Prostate gland (tissue), 2 donors: ENCODE measurements at regions not wholly inside any gene's neighbourhood (a gene's known extent, or its start where the extent isn't known, plus 50 kb on each side); places are given as distances from the start of the nearest gene placed in this dataset.

Source experiments
- DNase-seq: peaks from one replicate; pipeline ENCODE4 v3.0.0-alpha.2; 2019; ENCODE audit warnings: low spot score
- H3K27ac ChIP-seq, 2 donors: fragments of 200-600 bp; sonication (generic); 2 replicates each; pipeline ENCODE4 v1.5.1; 2017 to 2019
- H3K27me3 ChIP-seq: fragments of 200-600 bp; sonication (generic); replicated peaks from 2 replicates; pipeline ENCODE4 v1.5.1; 2019; ENCODE audit not compliant: insufficient read depth
- H3K36me3 ChIP-seq, 2 donors: fragments of 200-600 bp; sonication (generic); 1 replicate in 1 of 2; 2 replicates in 1 of 2; pipeline versions ENCODE4 v1.5.1 to v1.8.1; 2017 to 2019
- H3K4me1 ChIP-seq: fragments of 200-600 bp; sonication (generic); replicated peaks from 2 replicates; pipeline ENCODE4 v1.5.1; 2019
- H3K4me3 ChIP-seq, 2 donors: fragments of 200-600 bp; sonication (generic); 2 replicates each; pipeline ENCODE4 v1.5.1; 2017 to 2019
- H3K9me3 ChIP-seq: fragments of 200-600 bp; sonication (generic); 2 replicates; pipeline ENCODE4 v1.5.1; 2017
- CTCF ChIP-seq, 4 experiments: fragments of 200-600 bp in 2 of 4; fragments of 450-650 bp in 2 of 4; sonication (generic) in 2 of 4; IDR thresholded peaks; 1 replicate in 3 of 4; 2 replicates in 1 of 4; pipeline ENCODE4 v1.5.1; 2016 to 2019; ENCODE audit warnings: antibody characterized with exemption in 4 of 4, mild to moderate bottlenecking in 2 of 4, moderate library complexity in 2 of 4
- POLR2A ChIP-seq: fragments of 450-650 bp; IDR thresholded peaks from one replicate; pipeline ENCODE4 v1.6.1; 2016; ENCODE audit warnings: antibody characterized with exemption, mild to moderate bottlenecking
- POLR2AphosphoS5 ChIP-seq: sonication (generic); formaldehyde crosslinking; IDR thresholded peaks from one replicate; pipeline ENCODE4 v1.6.1; 2017; ENCODE audit warnings: antibody characterized with exemption
- WGBS: methylation state at CpG from one replicate; pipeline ENCODE4 v1.1.5; 2018; 5-methylcytosine and 5-hydroxymethylcytosine counted together
- intact Hi-C: fragments of 100-400 bp; cut with DNase I; formaldehyde crosslinking; loops from one replicate; pipeline ENCODE4 v1.14.2; 2022

GRCh38 chr6:145081677-145082076, 653.6 kb downstream of the EPM2A start:
- WGBS: 85% methylated on average over 2 of the region's 2 CpGs
- Histone ChIP-seq H3K4me3 (no peak overlapping the region), H3K27me3 (no peaks in the 10 kb centered on the region), H3K9me3 (no peaks in the 10 kb centered on the region), H3K4me1 (no peaks in the 10 kb centered on the region), H3K36me3 (no peaks in the 10 kb centered on the region), H3K27ac (no peak overlapping the region)
- intact Hi-C loops: no loop called here
- no peak for DNase-seq
- TF ChIP-seq POLR2A (no peak), POLR2AphosphoS5 (no peak), CTCF (IDR thresholded peaks at IDR 0.05) (no peak)

GRCh38 chr6:145082359-145082758, 653.0 kb downstream of the EPM2A start:
- no peak for DNase-seq
- WGBS: 90% methylated on average over 4 of the region's 4 CpGs
- TF ChIP-seq POLR2AphosphoS5 (no peak), CTCF (IDR thresholded peaks at IDR 0.05) (no peak), POLR2A (no peak)
- Histone ChIP-seq H3K4me1 (no peaks in the 10 kb centered on the region), H3K4me3 (no peak overlapping the region), H3K27ac (no peak overlapping the region), H3K36me3 (no peaks in the 10 kb centered on the region), H3K9me3 (no peaks in the 10 kb centered on the region), H3K27me3 (no peaks in the 10 kb centered on the region)
- intact Hi-C loops: no loop called here

GRCh38 chr6:145086197-145086596, 649.1 kb downstream of the EPM2A start:
- Histone ChIP-seq H3K36me3 (no peaks in the 10 kb centered on the region), H3K4me3 (no peak overlapping the region), H3K27me3 (no peaks in the 10 kb centered on the region), H3K9me3 (no peaks in the 10 kb centered on the region), H3K4me1 (no peaks in the 10 kb centered on the region), H3K27ac (no peak overlapping the region)
- no peak for TF ChIP-seq POLR2A
- TF ChIP-seq CTCF (IDR thresholded peaks at IDR 0.05): no peak
- no peak for TF ChIP-seq POLR2AphosphoS5
- 43% methylated on average over 3 of the region's 3 CpGs for WGBS
- intact Hi-C loops: no loop called here
- no peak for DNase-seq

- intact Hi-C loops: no loop called here
- 84% methylated on average over 3 of the region's 3 CpGs for WGBS
Observed at GRCh38 chr6:145087034-145087433, 648.3 kb downstream of the EPM2A start.

More at GRCh38 chr6:145087034-145087433, 648.3 kb downstream of the EPM2A start:
- Histone ChIP-seq H3K4me1 (no peaks in the 10 kb centered on the region), H3K4me3 (no peak overlapping the region), H3K36me3 (no peaks in the 10 kb centered on the region), H3K27ac (no peak overlapping the region), H3K9me3 (no peaks in the 10 kb centered on the region), H3K27me3 (no peaks in the 10 kb centered on the region)
- DNase-seq: no peak
- TF ChIP-seq CTCF (IDR thresholded peaks at IDR 0.05) (no peak), POLR2A (no peak), POLR2AphosphoS5 (no peak)
